IMR-90 (cell line): ENCODE measurements at regions not wholly inside any gene's neighbourhood (a gene's known extent, or its start where the extent isn't known, plus 50 kb on each side); places are given as distances from the start of the nearest gene placed in this dataset.

Source experiments
- ATAC-seq: fragments of 200-7000 bp; cut with Tn5 transposase; 2 replicates; pipeline ENCODE4 v1.9.1; 2020; ENCODE audit warnings: low read depth, mild to moderate bottlenecking, moderate library complexity
- BruUV-seq: library from RNA; stranded (reverse); fragments of 400-500 nt; replicated peaks from 2 replicates; lab custom pipeline; 2021; lab: Mats Ljungman, UMichigan
- CTCF ChIA-PET: fragments of 300-600 bp; formaldehyde crosslinking; extraction: SDS; loops from one replicate; lab custom pipeline; 2021; ENCODE audit warnings: antibody characterized with exemption; lab: Yijun Ruan, JAX
- POLR2A ChIA-PET: fragments of 300-600 bp; sonication (Branson Sonifier 250); formaldehyde crosslinking; loops from one replicate; lab custom pipeline; 2022; ENCODE audit warnings: antibody characterized with exemption; ENCODE audit not compliant: unreplicated experiment; lab: Charles Lee
- DNase-seq: peaks from one replicate; pipeline ENCODE4 v3.0.0; 2013
- H2AFZ ChIP-seq: replicated peaks from 2 replicates; pipeline ENCODE3; 2013; ENCODE audit warnings: low read length, mild to moderate bottlenecking; ENCODE audit not compliant: poor library complexity
- H2AK5ac ChIP-seq: 2 replicates; pipeline ENCODE4 v1.6.1; 2013; ENCODE audit warnings: low read depth, low read length, inconsistent platforms
- H2AK9ac ChIP-seq: replicated peaks from 2 replicates; pipeline ENCODE3; 2013; ENCODE audit warnings: mild to moderate bottlenecking, low read depth, low read length, moderate library complexity; ENCODE audit not compliant: poor library complexity
- H2BK120ac ChIP-seq: 2 replicates; pipeline ENCODE4 v1.6.1; 2013; ENCODE audit warnings: low read depth, low read length, inconsistent platforms
- H2BK15ac ChIP-seq: 3 replicates; pipeline ENCODE4 v1.6.1; 2013; ENCODE audit warnings: low read depth, low read length, inconsistent platforms
- H2BK20ac ChIP-seq: 2 replicates; pipeline ENCODE4 v1.6.1; 2013; ENCODE audit warnings: low read depth, mild to moderate bottlenecking, inconsistent platforms, low read length, moderate library complexity
- H2BK5ac ChIP-seq: 2 replicates; pipeline ENCODE4 v1.6.1; 2013; ENCODE audit warnings: mild to moderate bottlenecking, low read depth, low read length, inconsistent platforms; ENCODE audit not compliant: poor library complexity, severe bottlenecking
- H3K14ac ChIP-seq: replicated peaks from 2 replicates; pipeline ENCODE4 v1.6.1; 2013; ENCODE audit warnings: low read depth, low read length, inconsistent platforms
- H3K18ac ChIP-seq: 2 replicates; pipeline ENCODE4 v1.6.1; 2013; ENCODE audit warnings: low read depth, low read length, control low read depth
- H3K23ac ChIP-seq: 2 replicates; pipeline ENCODE4 v1.6.1; 2013; ENCODE audit warnings: low read depth, low read length, inconsistent platforms
- H3K27ac ChIP-seq: 2 replicates; pipeline ENCODE4 v1.5.1; 2013; ENCODE audit warnings: mild to moderate bottlenecking, control low read depth, low read length; ENCODE audit not compliant: insufficient read depth
- H3K27me3 ChIP-seq: 2 replicates; pipeline ENCODE4 v1.6.1; 2013; ENCODE audit warnings: low read length; ENCODE audit not compliant: control insufficient read depth, insufficient read depth
- H3K36me3 ChIP-seq: 2 replicates; pipeline ENCODE4 v1.6.1; 2013; ENCODE audit warnings: low read length, mixed read lengths; ENCODE audit not compliant: control insufficient read depth, insufficient read depth
- H3K4ac ChIP-seq: 2 replicates; pipeline ENCODE4 v1.6.1; 2013; ENCODE audit warnings: low read depth, low read length, inconsistent platforms
- H3K4me1 ChIP-seq: 2 replicates; pipeline ENCODE4 v1.6.1; 2013; ENCODE audit warnings: low read length, mixed read lengths; ENCODE audit not compliant: control insufficient read depth, insufficient read depth
- H3K4me2 ChIP-seq: 2 replicates; pipeline ENCODE4 v1.6.1; 2013; ENCODE audit warnings: low read depth, mild to moderate bottlenecking, control low read depth, low read length, moderate library complexity
- H3K4me3 ChIP-seq: 2 replicates; pipeline ENCODE4 v1.5.1; 2013; ENCODE audit warnings: low read depth, mild to moderate bottlenecking, control low read depth, low read length, moderate library complexity; ENCODE audit not compliant: insufficient read depth
- H3K56ac ChIP-seq: 2 replicates; pipeline ENCODE4 v1.6.1; 2013; ENCODE audit warnings: low read length, inconsistent platforms; ENCODE audit not compliant: insufficient read depth; ENCODE audit errors: extremely low read depth
- H3K79me1 ChIP-seq, 2 experiments: 2 replicates each; pipeline ENCODE4 v1.6.1; 2013; ENCODE audit warnings: low read length in 2 of 2, inconsistent platforms in 1 of 2, low read depth in 1 of 2
- H3K9ac ChIP-seq: 2 replicates; pipeline ENCODE4 v1.6.1; 2013; ENCODE audit warnings: low read depth, low read length, control low read depth
- H3K9me1 ChIP-seq: 2 replicates; pipeline ENCODE4 v1.6.1; 2013; ENCODE audit warnings: low read length, inconsistent platforms; ENCODE audit not compliant: insufficient read depth
- H3K9me3 ChIP-seq: 2 replicates; pipeline ENCODE4 v1.6.1; 2013; ENCODE audit warnings: low read length; ENCODE audit not compliant: control insufficient read depth, insufficient read depth
- H4K20me1 ChIP-seq: 2 replicates; pipeline ENCODE4 v1.6.1; 2013; ENCODE audit warnings: low read length, inconsistent platforms; ENCODE audit not compliant: insufficient read depth
- H4K5ac ChIP-seq: 2 replicates; pipeline ENCODE4 v1.6.1; 2013; ENCODE audit warnings: mild to moderate bottlenecking, low read depth, low read length, control low read depth
- H4K8ac ChIP-seq, 2 experiments: 2 replicates each; pipeline ENCODE4 v1.6.1; 2013; ENCODE audit warnings: low read depth in 2 of 2, low read length in 2 of 2, control low read depth in 1 of 2, inconsistent platforms in 1 of 2
- H4K91ac ChIP-seq: 2 replicates; pipeline ENCODE4 v1.6.1; 2013; ENCODE audit warnings: low read depth, low read length, inconsistent platforms; ENCODE audit not compliant: insufficient read depth
- CEBPB ChIP-seq: IDR thresholded peaks from 2 replicates; pipeline ENCODE4 v1.6.1; 2012; ENCODE audit warnings: low read depth, low read length, improper control_type of control experiment
- MAZ ChIP-seq: IDR thresholded peaks from 2 replicates; pipeline ENCODE4 v1.6.1; 2012; ENCODE audit warnings: low read depth, mild to moderate bottlenecking, low read length, improper control_type of control experiment, moderate library complexity, borderline replicate concordance
- MXI1 ChIP-seq: IDR thresholded peaks from 2 replicates; pipeline ENCODE4 v1.6.1; 2012; ENCODE audit warnings: low read depth, mild to moderate bottlenecking, low read length, moderate library complexity, borderline replicate concordance
- NFE2L2 ChIP-seq: fragments of 150-350 bp; IDR thresholded peaks from 2 replicates; pipeline ENCODE4 v1.6.1; 2016; ENCODE audit warnings: low read depth, mild to moderate bottlenecking, low read length
- RCOR1 ChIP-seq: IDR thresholded peaks from 2 replicates; pipeline ENCODE4 v1.6.1; 2012; ENCODE audit warnings: mild to moderate bottlenecking, low read length, improper control_type of control experiment; ENCODE audit not compliant: insufficient replicate concordance
- RFX5 ChIP-seq: IDR thresholded peaks from 2 replicates; pipeline ENCODE4 v1.8.0; 2012; ENCODE audit warnings: low read depth, mild to moderate bottlenecking, low read length, moderate library complexity
- USF2 ChIP-seq: fragments of 150-350 bp; IDR thresholded peaks from 2 replicates; pipeline ENCODE4 v1.6.1; 2017; ENCODE audit warnings: mild to moderate bottlenecking, antibody characterized with exemption, low read length, low read depth
- WGBS, 2 experiments: methylation state at CpG; one replicate each; pipeline versions ENCODE4 v1.1.5 to v1.1.7; 2013; ENCODE audit warnings: missing lambda C conversion rate in 2 of 2; ENCODE audit not compliant: insufficient read length in 1 of 2; ENCODE audit errors: extremely low coverage in 2 of 2; 5-methylcytosine and 5-hydroxymethylcytosine counted together
- dilution Hi-C: fragments of 300-500 bp; cut with HindIII; formaldehyde crosslinking; loops from one replicate; pipeline ENCODE4 v1.14.3; 2018; ENCODE audit warnings: low sequenced_read_pairs; ENCODE audit not compliant: unreplicated experiment
- in situ Hi-C: fragments of 300-500 bp; cut with MboI; formaldehyde crosslinking; loops from 3 replicates; pipeline ENCODE4 v1.14.3; 2019; ENCODE audit warnings: low sequenced_read_pairs, inconsistent platforms, mixed read lengths
- intact Hi-C: fragments of 100-400 bp; cut with micrococcal nuclease; formaldehyde crosslinking; loops from 2 replicates; pipeline ENCODE4 v1.10.0; 2022

DNA sequence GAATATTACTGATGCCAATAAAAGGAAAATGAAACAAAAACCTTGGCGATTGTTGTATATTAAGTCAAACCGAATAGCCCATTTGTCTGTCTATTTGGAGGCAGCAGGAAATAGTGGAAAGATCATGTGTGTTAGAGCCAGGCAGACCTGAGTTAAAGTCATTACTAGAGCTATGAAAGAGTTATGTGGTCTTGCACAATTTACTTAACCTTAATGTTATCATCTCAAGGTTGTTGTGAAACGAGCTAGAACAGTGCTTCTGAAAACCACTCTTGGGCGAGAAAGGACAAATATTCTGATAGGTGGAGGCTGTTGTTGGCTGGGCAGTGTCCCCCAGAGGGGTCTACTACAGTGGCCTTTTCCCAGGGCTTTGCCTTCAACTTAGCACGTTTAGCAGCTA, 60.0 kb upstream of the NUP160 start:
- Histone ChIP-seq H3K4ac (no peak overlapping the region), H3K4me2 (no peak overlapping the region), H2BK15ac (no peak overlapping the region), H3K36me3 (no peaks in the 10 kb centered on the region), H3K79me1 (no peaks in the 10 kb centered on the region), H3K23ac (no peak overlapping the region), H3K27me3 (no peaks in the 10 kb centered on the region), H3K9me1 (0 out of 2 replicates have a peak, but pooled peaks cover 2% of the 10 kb centered on the region), H2AK5ac (no peak overlapping the region), H3K56ac (no peak overlapping the region), H2BK5ac (no peak overlapping the region), H4K8ac (no peak overlapping the region), H3K4me3 (no peak overlapping the region), H4K91ac (no peak overlapping the region), H2AK9ac (no peak overlapping the region), H3K14ac (no peak overlapping the region), H2BK20ac (no peak overlapping the region), H3K4me1 (peaks cover 5% of the 10 kb centered on the region; the same call in 1 of the 2 replicates), H4K20me1 (no peaks in the 10 kb centered on the region), H3K9ac (no peak overlapping the region), H2AFZ (no peak overlapping the region), H3K9me3 (no peaks in the 10 kb centered on the region), H2BK120ac (no peak overlapping the region), H4K5ac (no peak overlapping the region), H3K18ac (no peak overlapping the region), H3K27ac (no peak overlapping the region)
- DNase-seq, result no peak
- no peak for ATAC-seq
- no TSS peak for BruUV-seq
- no CpG with 5 or more reads among the region's 5 CpGs for WGBS, 2 experiments
- dilution Hi-C loops (no loop called here), in situ Hi-C loops (no loop called here), intact Hi-C loops (no loop called here)
- ChIA-PET CTCF (no interaction called here), POLR2A (no interaction called here)
- TF ChIP-seq RFX5, result no peak
- TF ChIP-seq RCOR1, result no peak
- TF ChIP-seq CEBPB, result peak; percentile 78
- TF ChIP-seq MXI1, result no peak
- TF ChIP-seq USF2, result no peak
- TF ChIP-seq MAZ, result no peak
- TF ChIP-seq NFE2L2, result no peak
